ENCODE measurements at regions not wholly inside any gene's neighbourhood (a gene's known extent, or its start where the extent isn't known, plus 50 kb on each side); places are given as distances from the start of the nearest gene placed in this dataset.

DNA sequence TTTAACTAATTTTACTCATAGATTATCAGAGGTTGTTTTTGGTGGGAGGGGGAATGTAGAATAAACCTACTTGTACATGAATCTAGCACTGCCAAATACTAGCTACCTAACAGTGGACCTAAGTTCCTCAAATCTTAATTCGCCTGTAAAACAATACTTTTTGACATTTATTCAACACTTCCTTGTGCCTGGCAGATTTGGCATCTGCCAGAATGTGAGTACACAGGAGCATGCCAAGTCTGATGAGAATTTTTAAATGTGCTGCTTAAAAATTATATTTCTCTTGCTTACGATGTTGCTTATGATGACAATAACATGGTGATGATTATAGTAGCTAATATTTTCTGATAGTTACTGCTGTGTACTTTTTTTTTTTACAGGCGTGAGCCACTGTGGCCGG is 240.2 kb upstream of the STARD13 start:
- no peak overlapping the region for H3K27ac ChIP-seq
- no peak overlapping the region for H3K4me3 ChIP-seq
- TF ChIP-seq, protein P1, sequence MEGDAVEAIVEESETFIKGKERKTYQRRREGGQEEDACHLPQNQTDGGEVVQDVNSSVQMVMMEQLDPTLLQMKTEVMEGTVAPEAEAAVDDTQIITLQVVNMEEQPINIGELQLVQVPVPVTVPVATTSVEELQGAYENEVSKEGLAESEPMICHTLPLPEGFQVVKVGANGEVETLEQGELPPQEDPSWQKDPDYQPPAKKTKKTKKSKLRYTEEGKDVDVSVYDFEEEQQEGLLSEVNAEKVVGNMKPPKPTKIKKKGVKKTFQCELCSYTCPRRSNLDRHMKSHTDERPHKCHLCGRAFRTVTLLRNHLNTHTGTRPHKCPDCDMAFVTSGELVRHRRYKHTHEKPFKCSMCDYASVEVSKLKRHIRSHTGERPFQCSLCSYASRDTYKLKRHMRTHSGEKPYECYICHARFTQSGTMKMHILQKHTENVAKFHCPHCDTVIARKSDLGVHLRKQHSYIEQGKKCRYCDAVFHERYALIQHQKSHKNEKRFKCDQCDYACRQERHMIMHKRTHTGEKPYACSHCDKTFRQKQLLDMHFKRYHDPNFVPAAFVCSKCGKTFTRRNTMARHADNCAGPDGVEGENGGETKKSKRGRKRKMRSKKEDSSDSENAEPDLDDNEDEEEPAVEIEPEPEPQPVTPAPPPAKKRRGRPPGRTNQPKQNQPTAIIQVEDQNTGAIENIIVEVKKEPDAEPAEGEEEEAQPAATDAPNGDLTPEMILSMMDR (IDR thresholded peaks at IDR 0.05): no peak
- no peak for DNase-seq
- H3K27me3 ChIP-seq: no peaks in the 10 kb centered on the region
- no peaks in the 10 kb centered on the region for H3K9me3 ChIP-seq
- intact Hi-C loops (cut with DNase I): no loop called here
- no peaks in the 10 kb centered on the region for H3K4me1 ChIP-seq
- no peaks in the 10 kb centered on the region for H3K36me3 ChIP-seq
- no peak overlapping the region for H3K9ac ChIP-seq (ENCODE audit: low read depth in 2 of 2, low read length in 2 of 2)

DNA sequence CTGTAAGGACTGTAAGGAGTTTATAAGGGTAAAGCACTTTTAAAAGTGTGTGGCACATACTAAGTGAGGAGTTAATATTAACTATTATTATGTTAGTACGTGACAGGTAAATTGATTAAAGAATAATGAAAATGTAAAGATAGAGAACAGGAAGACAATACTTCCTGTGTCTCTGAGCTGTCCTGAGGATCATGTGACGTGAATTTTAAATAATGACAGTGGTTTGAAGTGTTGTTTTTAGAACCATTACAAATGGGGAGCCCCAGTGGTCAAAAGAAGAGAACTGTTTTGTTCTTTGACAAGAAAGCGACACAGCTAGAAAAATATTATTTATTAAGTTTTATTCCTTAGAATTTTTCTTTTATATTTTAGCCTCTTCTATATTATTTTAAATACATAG is 241.2 kb upstream of the STARD13 start:
- Histone ChIP-seq H3K9ac (ENCODE audit: low read depth in 2 of 2, low read length in 2 of 2) (no peak overlapping the region), H3K36me3 (no peaks in the 10 kb centered on the region), H3K4me3 (no peak overlapping the region), H3K27ac (no peak overlapping the region), H3K4me1 (no peaks in the 10 kb centered on the region), H3K9me3 (no peaks in the 10 kb centered on the region), H3K27me3 (no peaks in the 10 kb centered on the region)
- intact Hi-C loops (cut with DNase I): no loop called here
- DNase-seq: no peak
- TF ChIP-seq, protein P1 (IDR thresholded peaks at IDR 0.05): no peak

DNA sequence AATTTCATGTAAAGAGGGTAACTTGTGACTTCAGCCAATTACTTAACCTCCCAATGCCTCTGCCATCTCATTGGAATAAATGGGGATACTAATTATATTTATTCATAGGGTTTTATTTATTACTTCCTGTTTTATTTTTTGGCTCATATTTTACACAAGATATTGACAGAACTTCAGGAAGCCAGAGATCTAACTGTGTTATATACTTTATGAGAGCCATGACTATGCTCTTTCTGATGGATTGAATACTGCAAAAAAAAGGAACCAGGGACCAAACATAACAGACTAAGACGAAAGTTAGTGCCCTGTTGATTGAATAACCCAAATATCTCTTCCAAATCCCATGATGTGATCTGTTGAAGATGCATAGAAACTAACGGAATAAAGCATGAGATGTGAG is 243.3 kb upstream of the STARD13 start:
- DNase-seq: no peak
- H3K27me3 ChIP-seq: no peaks in the 10 kb centered on the region
- H3K36me3 ChIP-seq: no peaks in the 10 kb centered on the region
- H3K4me3 ChIP-seq: no peak overlapping the region
- H3K9me3 ChIP-seq: no peaks in the 10 kb centered on the region
- no peak overlapping the region for H3K27ac ChIP-seq
- H3K9ac ChIP-seq (ENCODE audit: low read depth in 2 of 2, low read length in 2 of 2): no peak overlapping the region
- no peaks in the 10 kb centered on the region for H3K4me1 ChIP-seq
- intact Hi-C loops (cut with DNase I): no loop called here
- TF ChIP-seq, protein P1 (IDR thresholded peaks at IDR 0.05): no peak

DNA sequence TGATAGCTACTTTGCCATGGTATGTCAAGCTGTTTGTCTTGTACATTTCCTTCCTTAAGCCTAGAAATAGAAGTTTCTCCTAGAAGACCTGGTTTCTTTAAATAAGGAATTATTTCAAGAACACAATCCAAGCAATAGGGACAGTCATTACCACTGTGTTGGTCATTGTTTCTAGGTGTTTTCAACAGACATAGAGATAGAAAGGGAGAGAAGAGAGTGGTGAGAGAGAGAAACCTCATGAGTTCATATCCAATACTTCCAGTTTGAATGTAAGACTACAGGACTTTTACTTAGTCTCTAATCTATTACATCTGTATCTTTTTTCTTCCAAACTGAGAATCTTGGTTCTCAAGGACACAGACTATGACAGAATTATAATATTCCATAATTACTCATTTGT is 245.9 kb upstream of the STARD13 start:
- no peak overlapping the region for H3K4me3 ChIP-seq
- no peaks in the 10 kb centered on the region for H3K36me3 ChIP-seq
- TF ChIP-seq, protein P1 (IDR thresholded peaks at IDR 0.05): no peak
- no peak for DNase-seq
- H3K9ac ChIP-seq (ENCODE audit: low read depth in 2 of 2, low read length in 2 of 2): no peak overlapping the region
- intact Hi-C loops (cut with DNase I): no loop called here
- H3K27ac ChIP-seq: no peak overlapping the region
- no peaks in the 10 kb centered on the region for H3K9me3 ChIP-seq
- no peaks in the 10 kb centered on the region for H3K27me3 ChIP-seq
- no peaks in the 10 kb centered on the region for H3K4me1 ChIP-seq

DNA sequence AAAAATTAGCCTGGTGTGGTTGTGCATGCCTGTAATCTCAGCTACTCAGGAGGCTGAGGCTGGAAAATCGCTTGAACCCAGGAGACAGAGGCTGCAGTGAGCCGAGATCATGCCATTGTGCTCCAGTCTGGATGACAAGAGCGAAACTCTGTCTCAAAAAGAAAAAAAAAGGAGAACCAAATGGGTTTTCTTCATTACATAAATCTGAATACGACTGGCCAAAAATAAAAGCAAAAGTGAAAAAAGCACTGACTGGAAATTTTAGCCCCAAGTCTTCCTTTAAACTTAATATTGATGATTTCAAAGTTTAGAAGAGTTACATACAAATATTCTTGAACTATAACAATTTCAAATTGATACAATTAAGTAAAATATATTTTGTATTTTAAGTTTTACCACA is 249.5 kb upstream of the STARD13 start:
- TF ChIP-seq, protein P1 (IDR thresholded peaks at IDR 0.05): no peak
- intact Hi-C loops (cut with DNase I): no loop called here
- H3K27ac ChIP-seq: no peak overlapping the region

DNA sequence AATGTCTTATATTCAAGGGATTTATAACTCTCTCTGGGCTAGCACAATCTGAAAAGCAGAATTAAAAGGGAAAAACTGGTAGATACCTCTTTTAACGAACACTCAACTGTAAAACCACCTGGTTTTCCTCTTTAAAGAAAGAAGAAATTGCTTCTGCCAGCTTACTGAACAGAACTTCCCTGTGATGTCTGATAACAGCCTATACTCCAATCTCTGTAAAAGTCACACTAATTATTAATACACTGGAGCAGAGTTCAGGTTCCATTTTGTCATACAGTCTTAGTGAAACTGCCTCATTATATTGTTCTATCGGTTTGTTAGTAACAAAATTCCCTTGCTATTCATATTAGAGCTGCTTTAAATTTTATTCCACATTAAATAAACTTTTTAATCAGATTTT is 251.0 kb upstream of the STARD13 start:
- intact Hi-C loops (cut with DNase I): no loop called here
- H3K36me3 ChIP-seq: no peaks in the 10 kb centered on the region
- no peaks in the 10 kb centered on the region for H3K9me3 ChIP-seq
- H3K9ac ChIP-seq (ENCODE audit: low read depth in 2 of 2, low read length in 2 of 2): no peak overlapping the region
- no peaks in the 10 kb centered on the region for H3K27me3 ChIP-seq
- DNase-seq: no peak
- no peak overlapping the region for H3K4me3 ChIP-seq
- TF ChIP-seq, protein P1 (IDR thresholded peaks at IDR 0.05): no peak
- H3K4me1 ChIP-seq: no peaks in the 10 kb centered on the region
- H3K27ac ChIP-seq: no peak overlapping the region

More for the DNA sequence above, 249.5 kb upstream of the STARD13 start:
- H3K27me3 ChIP-seq: no peaks in the 10 kb centered on the region
- H3K4me3 ChIP-seq: no peak overlapping the region
- no peak for DNase-seq
- H3K9me3 ChIP-seq: no peaks in the 10 kb centered on the region
- H3K4me1 ChIP-seq: no peaks in the 10 kb centered on the region
- no peaks in the 10 kb centered on the region for H3K36me3 ChIP-seq
- no peak overlapping the region for H3K9ac ChIP-seq (ENCODE audit: low read depth in 2 of 2, low read length in 2 of 2)
